H9 (cell line): ENCODE measurements at regions not wholly inside any gene's neighbourhood (a gene's known extent, or its start where the extent isn't known, plus 50 kb on each side); places are given as distances from the start of the nearest gene placed in this dataset.

Experiments
- DNase-seq: peaks from one replicate; pipeline ENCODE4 v3.0.0-alpha.2; 2017
- H2AFZ ChIP-seq: one replicate; pipeline ENCODE4 v1.6.1; 2013; ENCODE audit warnings: mild to moderate bottlenecking, low read length, control low read depth, moderate library complexity
- H2AK5ac ChIP-seq: 2 replicates; pipeline ENCODE4 v1.6.1; 2013; ENCODE audit warnings: low read length, control low read depth, mixed read lengths; ENCODE audit not compliant: insufficient read length
- H2BK120ac ChIP-seq: one replicate; pipeline ENCODE4 v1.6.1; 2013; ENCODE audit warnings: low read depth, mild to moderate bottlenecking, low read length, control low read depth, inconsistent platforms; ENCODE audit not compliant: poor library complexity, severe bottlenecking
- H2BK12ac ChIP-seq: 2 replicates; pipeline ENCODE4 v1.6.1; 2013; ENCODE audit warnings: low read length, control low read depth, mixed read lengths, low read depth; ENCODE audit not compliant: insufficient read length
- H2BK15ac ChIP-seq: 2 replicates; pipeline ENCODE4 v1.6.1; 2013; ENCODE audit warnings: low read depth, low read length, control low read depth
- H2BK20ac ChIP-seq: one replicate; pipeline ENCODE4 v1.6.1; 2013; ENCODE audit warnings: low read depth, mild to moderate bottlenecking, low read length, control low read depth, inconsistent platforms; ENCODE audit not compliant: poor library complexity, severe bottlenecking
- H2BK5ac ChIP-seq: 2 replicates; pipeline ENCODE4 v1.6.1; 2013; ENCODE audit warnings: low read length, control low read depth, mixed read lengths; ENCODE audit not compliant: insufficient read length
- H3K14ac ChIP-seq: 2 replicates; pipeline ENCODE4 v1.6.1; 2013; ENCODE audit warnings: low read length, control low read depth; ENCODE audit not compliant: insufficient read depth
- H3K18ac ChIP-seq: 2 replicates; pipeline ENCODE4 v1.6.1; 2013; ENCODE audit warnings: low read depth, mild to moderate bottlenecking, mixed read lengths, low read length, control low read depth; ENCODE audit not compliant: insufficient read length
- H3K23ac ChIP-seq: 2 replicates; pipeline ENCODE4 v1.6.1; 2013; ENCODE audit warnings: low read length, control low read depth, mixed read lengths, low read depth; ENCODE audit not compliant: insufficient read length
- H3K23me2 ChIP-seq: 2 replicates; pipeline ENCODE4 v1.6.1; 2013; ENCODE audit warnings: low read depth, mild to moderate bottlenecking, mixed read lengths, low read length, control low read depth; ENCODE audit not compliant: insufficient read length, poor library complexity, severe bottlenecking
- H3K27ac ChIP-seq: 2 replicates; pipeline ENCODE4 v1.5.1; 2013; ENCODE audit warnings: low read length, control low read depth, mixed read lengths, low read depth; ENCODE audit not compliant: insufficient read length
- H3K27me3 ChIP-seq: 2 replicates; pipeline ENCODE4 v1.6.1; 2013; ENCODE audit warnings: low read length, control low read depth, inconsistent platforms; ENCODE audit not compliant: insufficient read depth
- H3K4ac ChIP-seq: 2 replicates; pipeline ENCODE4 v1.6.1; 2013; ENCODE audit warnings: low read depth, mild to moderate bottlenecking, control low read depth, inconsistent platforms, low read length, moderate library complexity
- H3K4me1 ChIP-seq: 2 replicates; pipeline ENCODE4 v1.6.1; 2013; ENCODE audit warnings: low read length, control low read depth, inconsistent platforms; ENCODE audit not compliant: insufficient read depth
- H3K4me2 ChIP-seq: 2 replicates; pipeline ENCODE4 v1.6.1; 2013; ENCODE audit warnings: low read length, control low read depth, mixed read lengths; ENCODE audit not compliant: insufficient read length, insufficient read depth
- H3K56ac ChIP-seq: 2 replicates; pipeline ENCODE4 v1.6.1; 2013; ENCODE audit warnings: low read depth, mild to moderate bottlenecking, mixed read lengths, low read length, control low read depth; ENCODE audit not compliant: insufficient read length
- H3K79me1 ChIP-seq: 2 replicates; pipeline ENCODE4 v1.6.1; 2013; ENCODE audit warnings: low read depth, mild to moderate bottlenecking, moderate library complexity, low read length, control low read depth, inconsistent platforms; ENCODE audit not compliant: insufficient read depth, poor library complexity, severe bottlenecking
- H3K79me2 ChIP-seq: 2 replicates; pipeline ENCODE4 v1.6.1; 2013; ENCODE audit warnings: low read length, control low read depth, inconsistent platforms; ENCODE audit not compliant: insufficient read depth
- H3K9ac ChIP-seq: 2 replicates; pipeline ENCODE4 v1.6.1; 2013; ENCODE audit warnings: low read length, control low read depth, mixed read lengths; ENCODE audit not compliant: insufficient read length; ENCODE audit errors: extremely low read depth
- H3K9me3 ChIP-seq: one replicate; pipeline ENCODE4 v1.6.1; 2013; ENCODE audit warnings: low read depth, low read length, inconsistent platforms; ENCODE audit not compliant: control insufficient read depth
- H3T11ph ChIP-seq: one replicate; pipeline ENCODE4 v1.6.1; 2013; ENCODE audit warnings: mild to moderate bottlenecking, low read length, control low read depth, inconsistent platforms
- H4K20me1 ChIP-seq: one replicate; pipeline ENCODE4 v1.6.1; 2013; ENCODE audit not compliant: control insufficient read depth, insufficient read length, insufficient read depth
- H4K5ac ChIP-seq: 2 replicates; pipeline ENCODE4 v1.6.1; 2013; ENCODE audit warnings: low read depth, mild to moderate bottlenecking, mixed read lengths, low read length, control low read depth; ENCODE audit not compliant: insufficient read length
- H4K8ac ChIP-seq: replicated peaks from 2 replicates; pipeline ENCODE4 v1.6.1; 2013; ENCODE audit warnings: low read length, control low read depth, mixed read lengths, low read depth; ENCODE audit not compliant: insufficient read length
- H4K91ac ChIP-seq: 2 replicates; pipeline ENCODE4 v1.6.1; 2013; ENCODE audit warnings: low read depth, mild to moderate bottlenecking, moderate library complexity, mixed read lengths, low read length, control low read depth; ENCODE audit not compliant: insufficient read length
- H3K27ac Mint-ChIP-seq, 3 experiments: 2 replicates in 2 of 3; 3 replicates in 1 of 3; pipeline ENCODE4 v1.8.0; 2020 to 2021; ENCODE audit warnings: mixed read lengths in 3 of 3, mild to moderate bottlenecking in 1 of 3, moderate library complexity in 1 of 3
- H3K27me3 Mint-ChIP-seq: 2 replicates; pipeline ENCODE4 v1.8.0; 2021; ENCODE audit warnings: low read depth, mild to moderate bottlenecking, moderate library complexity, mixed read lengths
- H3K36me3 Mint-ChIP-seq, 3 experiments: 2 replicates in 2 of 3; 3 replicates in 1 of 3; pipeline ENCODE4 v1.8.0; 2020 to 2021; ENCODE audit warnings: low read depth in 3 of 3, mixed read lengths in 3 of 3; ENCODE audit not compliant: insufficient read depth in 1 of 3
- H3K4me1 Mint-ChIP-seq, 2 experiments: 2 replicates each; pipeline ENCODE4 v1.8.0; 2020; ENCODE audit warnings: mixed read lengths in 2 of 2
- H3K4me3 Mint-ChIP-seq, 2 experiments: 2 replicates in 1 of 2; 3 replicates in 1 of 2; pipeline ENCODE4 v1.8.0; 2020 to 2021; ENCODE audit warnings: mild to moderate bottlenecking in 2 of 2, mixed read lengths in 2 of 2, moderate library complexity in 1 of 2
- H3K9me3 Mint-ChIP-seq, 2 experiments: 2 replicates in 1 of 2; 3 replicates in 1 of 2; pipeline ENCODE4 v1.8.0; 2020; ENCODE audit warnings: mild to moderate bottlenecking in 2 of 2, mixed read lengths in 2 of 2, moderate library complexity in 1 of 2
- WGBS: extraction: QIAGEN DNeasy Blood & Tissue Kit; methylation state at CpG from one replicate; pipeline ENCODE4 v1.1.7; 2013; ENCODE audit warnings: missing lambda C conversion rate, low lambda C conversion rate, mixed read lengths; ENCODE audit not compliant: insufficient read length; ENCODE audit errors: extremely low coverage; 5-methylcytosine and 5-hydroxymethylcytosine counted together
- TF ChIP-seq, protein P1 (sequence below): fragments of 200-600 bp; sonication (generic); conservative IDR thresholded peaks from 3 replicates; pipeline ENCODE4 v1.8.0; 2021; ENCODE audit warnings: antibody characterized with exemption, mild to moderate bottlenecking

DNA sequence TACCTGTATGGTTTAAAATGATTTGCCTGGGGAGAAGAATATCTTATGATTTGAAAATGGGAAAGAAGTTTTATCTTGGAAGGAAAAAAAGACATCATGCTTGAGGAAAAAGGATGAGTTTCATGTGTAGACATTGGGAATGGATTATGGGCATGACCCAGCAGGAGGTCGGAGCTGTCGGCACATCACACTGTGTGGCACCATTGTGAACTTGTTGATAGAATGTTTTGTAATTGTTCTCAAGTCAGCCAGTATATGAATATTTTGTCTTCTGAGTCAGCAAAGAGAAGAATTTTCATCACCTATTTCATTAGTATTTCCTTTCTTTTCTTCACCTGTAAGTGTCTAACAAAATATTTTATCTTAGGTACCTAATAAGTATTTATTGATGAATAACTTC lies 60.0 kb upstream of the HMGA2 start:
- no peaks in the 10 kb centered on the region for H3K79me2 ChIP-seq

More for the DNA sequence above, 60.0 kb upstream of the HMGA2 start:
- Histone ChIP-seq H2AFZ (no peak overlapping the region), H3K23ac (no peak overlapping the region), H4K5ac (no peak overlapping the region), H3K18ac (no peak overlapping the region), H3K23me2 (no peaks in the 10 kb centered on the region), H3K9me3 (no peaks in the 10 kb centered on the region), H3K4me2 (no peak overlapping the region), H3K4ac (no peak overlapping the region), H3K56ac (no peak overlapping the region), H4K8ac (no peak overlapping the region), H2BK15ac (no peak overlapping the region), H3K27ac (no peak overlapping the region), H2BK12ac (no peak overlapping the region), H3T11ph (no peak overlapping the region), H3K14ac (no peak overlapping the region), H3K9ac (no peak overlapping the region), H2BK5ac (no peak overlapping the region), H4K20me1 (no peaks in the 10 kb centered on the region), H2AK5ac (no peak overlapping the region), H4K91ac (no peak overlapping the region), H3K79me1 (no peaks in the 10 kb centered on the region), H2BK20ac (no peak overlapping the region), H2BK120ac (no peak overlapping the region), H3K4me1 (peaks cover 2% of the 10 kb centered on the region; the same call in 1 of the 2 replicates), H3K27me3 (no peaks in the 10 kb centered on the region; the same call in 1 of the 2 replicates)
- no peaks in the 10 kb centered on the region for H3K27me3 Mint-ChIP-seq
- no peak overlapping the region for H3K27ac Mint-ChIP-seq
- WGBS: no CpG with 5 or more reads among the region's 2 CpGs
- no peaks in the 10 kb centered on the region for H3K9me3 Mint-ChIP-seq
- no peak overlapping the region for H3K4me3 Mint-ChIP-seq
- H3K4me1 Mint-ChIP-seq: peaks cover 31 to 45% of the 10 kb centered on the region in 2 experiments
- TF ChIP-seq, protein P1, sequence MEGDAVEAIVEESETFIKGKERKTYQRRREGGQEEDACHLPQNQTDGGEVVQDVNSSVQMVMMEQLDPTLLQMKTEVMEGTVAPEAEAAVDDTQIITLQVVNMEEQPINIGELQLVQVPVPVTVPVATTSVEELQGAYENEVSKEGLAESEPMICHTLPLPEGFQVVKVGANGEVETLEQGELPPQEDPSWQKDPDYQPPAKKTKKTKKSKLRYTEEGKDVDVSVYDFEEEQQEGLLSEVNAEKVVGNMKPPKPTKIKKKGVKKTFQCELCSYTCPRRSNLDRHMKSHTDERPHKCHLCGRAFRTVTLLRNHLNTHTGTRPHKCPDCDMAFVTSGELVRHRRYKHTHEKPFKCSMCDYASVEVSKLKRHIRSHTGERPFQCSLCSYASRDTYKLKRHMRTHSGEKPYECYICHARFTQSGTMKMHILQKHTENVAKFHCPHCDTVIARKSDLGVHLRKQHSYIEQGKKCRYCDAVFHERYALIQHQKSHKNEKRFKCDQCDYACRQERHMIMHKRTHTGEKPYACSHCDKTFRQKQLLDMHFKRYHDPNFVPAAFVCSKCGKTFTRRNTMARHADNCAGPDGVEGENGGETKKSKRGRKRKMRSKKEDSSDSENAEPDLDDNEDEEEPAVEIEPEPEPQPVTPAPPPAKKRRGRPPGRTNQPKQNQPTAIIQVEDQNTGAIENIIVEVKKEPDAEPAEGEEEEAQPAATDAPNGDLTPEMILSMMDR: no peak
- DNase-seq: no peak
- peaks cover 0 to 2% (median 0%) of the 10 kb centered on the region in 3 experiments; a peak in 3 of 7 replicates for H3K36me3 Mint-ChIP-seq
